Astrocyte (in vitro differentiated cells and primary cell): ENCODE measurements at regions not wholly inside any gene's neighbourhood (a gene's known extent, or its start where the extent isn't known, plus 50 kb on each side); places are given as distances from the start of the nearest gene placed in this dataset.

Experiments
- CTCF ChIP-seq: IDR thresholded peaks from 2 replicates; pipeline ENCODE4 v1.5.1; 2011; ENCODE audit warnings: low read depth, mild to moderate bottlenecking, inconsistent platforms, low read length, moderate library complexity; ENCODE audit not compliant: insufficient read depth
- EZH2 ChIP-seq: IDR thresholded peaks from 2 replicates; pipeline ENCODE4 v1.6.1; 2012; ENCODE audit warnings: mild to moderate bottlenecking, low read length, inconsistent platforms; ENCODE audit not compliant: insufficient read depth

- no peak for TF ChIP-seq CTCF
- no peak for TF ChIP-seq EZH2
These were observed 619.8 kb upstream of the CHORDC1 start for GRCh38 chr11:90842681-90843080.
